Lower lobe of right lung (tissue), 2 donors: ENCODE measurements at regions not wholly inside any gene's neighbourhood (a gene's known extent, or its start where the extent isn't known, plus 50 kb on each side); places are given as distances from the start of the nearest gene placed in this dataset.
"Not testable (repeated sequence)": the region's sequence is repeated elsewhere in the genome, so short reads cannot be mapped to it uniquely, and the experiment has no call there.

Experiments used
- ATAC-seq, 2 donors: fragments of 200-7000 bp; cut with Tn5 transposase; one replicate each; pipeline ENCODE4 v1.9.1; 2020 to 2022; ENCODE audit warnings: mild to moderate bottlenecking in 2 of 2, moderate library complexity in 2 of 2
- DNase-seq: peaks from one replicate; pipeline ENCODE4 v3.0.0-alpha.2; 2020
- H3K27ac ChIP-seq: fragments of 200-600 bp; one replicate; pipeline ENCODE4 v1.8.0; 2022
- H3K27me3 ChIP-seq: fragments of 200-600 bp; one replicate; pipeline ENCODE4 v1.8.0; 2022; ENCODE audit warnings: low read depth
- H3K36me3 ChIP-seq: fragments of 200-600 bp; one replicate; pipeline ENCODE4 v1.8.0; 2022; ENCODE audit warnings: mild to moderate bottlenecking
- H3K4me1 ChIP-seq: fragments of 200-600 bp; one replicate; pipeline ENCODE4 v1.8.0; 2022
- H3K4me3 ChIP-seq: fragments of 200-600 bp; one replicate; pipeline ENCODE4 v1.8.0; 2022; ENCODE audit warnings: mild to moderate bottlenecking
- H3K9me3 ChIP-seq: fragments of 200-600 bp; one replicate; pipeline ENCODE4 v1.8.0; 2022
- intact Hi-C: fragments of 100-400 bp; cut with DNase I; formaldehyde crosslinking; loops from one replicate; pipeline ENCODE4 v1.11.0; 2022
- donor health status: DM: no; HTN: yes; CAD: no; lungs with severe emphysema.

DNA sequence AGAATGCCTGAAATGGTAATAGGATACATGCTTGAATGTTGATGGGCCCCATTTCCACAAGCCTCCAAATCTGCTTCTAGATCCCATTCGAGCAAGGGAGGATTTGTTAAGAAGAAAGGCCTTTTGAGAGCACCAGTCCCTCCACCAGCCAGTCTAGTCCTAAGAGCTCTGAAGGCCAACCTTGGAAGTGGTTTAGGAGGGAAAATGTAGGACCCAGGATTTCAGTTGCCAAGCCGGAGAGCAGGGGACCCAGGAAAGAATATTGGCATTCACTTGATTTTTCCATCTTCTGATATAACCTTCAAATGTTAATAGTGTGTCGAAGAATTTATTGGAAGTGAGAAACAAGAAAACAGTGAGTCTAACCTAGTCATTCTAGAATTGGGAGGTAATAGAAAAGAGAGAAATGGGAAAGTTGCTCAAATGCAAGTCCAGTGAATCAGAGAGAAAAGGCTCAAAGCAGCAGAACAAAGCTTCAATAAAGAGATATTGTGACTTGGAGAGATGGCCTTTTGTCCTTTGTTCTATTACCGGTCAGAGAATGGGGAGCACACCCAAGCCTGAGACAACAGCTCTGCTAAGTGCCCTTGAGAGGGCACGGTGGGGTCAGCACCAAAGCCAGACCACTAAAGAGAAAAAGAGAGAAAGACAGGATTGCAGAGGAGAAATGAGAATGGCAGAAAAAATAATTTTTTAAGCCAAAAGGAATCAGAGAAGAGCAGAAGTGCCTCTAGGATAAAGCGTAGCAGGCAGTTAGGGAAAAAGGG lies 130.0 kb downstream of the SPDYE17 start:
- ATAC-seq, DNase-seq, H3K4me3 ChIP-seq, H3K27ac ChIP-seq, H3K27me3 ChIP-seq, H3K4me1 ChIP-seq, H3K9me3 ChIP-seq, intact Hi-C loops, H3K36me3 ChIP-seq: not testable (repeated sequence)

DNA sequence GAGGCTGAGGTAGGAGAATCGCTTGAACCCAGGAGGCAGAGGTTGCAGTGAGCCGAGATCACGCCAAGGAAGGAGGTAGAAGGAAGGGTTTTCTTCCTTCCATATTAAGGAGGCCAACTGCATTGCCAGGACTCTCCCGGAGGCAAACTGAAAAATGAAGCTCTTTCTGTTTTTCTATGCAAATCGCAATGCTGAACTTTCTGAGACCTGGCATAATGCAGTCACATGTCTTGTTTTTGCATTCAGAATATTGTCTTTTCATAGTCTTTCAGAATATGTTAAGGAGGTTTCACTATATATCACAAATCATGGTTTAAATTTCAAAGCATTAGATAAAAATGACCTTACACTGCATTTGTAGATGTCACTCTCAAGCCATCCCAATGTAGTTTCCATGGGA lies 133.4 kb downstream of the SPDYE17 start:
- H3K27ac ChIP-seq, H3K36me3 ChIP-seq, H3K27me3 ChIP-seq, ATAC-seq, DNase-seq, H3K4me1 ChIP-seq, intact Hi-C loops, H3K4me3 ChIP-seq, H3K9me3 ChIP-seq: not testable (repeated sequence)

DNA sequence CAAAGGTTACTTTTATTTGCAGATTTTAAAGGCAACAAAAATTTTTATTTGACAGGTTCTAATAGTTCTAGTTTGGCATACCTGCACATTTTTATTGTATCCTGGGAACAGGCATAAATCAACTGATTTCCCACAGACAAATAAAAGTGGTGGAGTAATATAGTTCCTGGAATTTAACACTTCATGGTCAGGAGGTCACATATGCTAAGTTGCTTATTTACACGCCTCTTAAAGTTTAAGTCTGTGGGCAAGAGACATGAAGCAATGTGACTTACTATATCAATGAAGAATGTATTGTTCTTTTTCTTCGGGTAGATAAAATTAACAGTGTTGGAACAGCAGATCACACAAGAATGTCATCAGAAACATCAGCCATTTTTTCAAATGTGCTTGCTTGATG lies 135.2 kb downstream of the SPDYE17 start:
- H3K27me3 ChIP-seq, H3K4me1 ChIP-seq, intact Hi-C loops, H3K4me3 ChIP-seq, H3K36me3 ChIP-seq, DNase-seq, H3K9me3 ChIP-seq, H3K27ac ChIP-seq, ATAC-seq: not testable (repeated sequence)

DNA sequence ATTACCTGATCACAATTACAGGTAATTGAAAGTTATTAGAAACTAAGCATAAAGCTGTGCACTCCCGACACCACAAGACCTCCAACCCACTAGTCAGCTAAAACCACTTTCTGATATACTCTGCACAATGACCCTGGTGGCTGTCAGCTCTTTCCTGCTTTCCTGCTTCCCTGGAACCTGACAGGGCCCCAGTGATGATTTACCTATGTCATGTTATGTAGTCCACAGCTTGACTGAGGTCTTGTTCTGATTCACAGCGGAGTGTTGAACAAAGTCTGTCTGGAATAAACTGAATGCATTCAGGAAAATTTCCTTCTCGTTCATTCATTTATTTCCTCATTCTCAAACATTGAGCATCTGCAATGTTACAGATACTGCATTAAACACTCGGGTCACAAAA lies 136.5 kb downstream of the SPDYE17 start:
- ATAC-seq, intact Hi-C loops: not testable (repeated sequence)

DNA sequence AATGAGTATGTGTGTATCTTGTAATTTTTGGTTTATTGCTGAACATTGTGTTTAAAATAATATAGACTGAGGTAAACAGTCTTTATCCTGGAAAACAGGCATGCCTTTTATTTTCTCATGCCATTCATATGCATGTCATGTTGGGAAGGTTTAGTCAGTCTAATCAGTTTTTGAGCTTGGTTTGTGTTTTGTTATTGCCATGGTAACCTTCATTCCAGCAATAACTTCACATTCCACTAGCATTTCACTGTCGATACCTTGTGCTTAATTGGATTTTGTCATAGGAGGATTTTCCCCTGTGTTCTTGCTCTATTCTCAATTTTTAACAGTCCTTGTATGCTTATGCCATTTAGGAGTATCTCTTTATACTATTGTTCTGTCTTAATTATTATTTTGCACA lies 140.4 kb downstream of the SPDYE17 start:
- H3K27ac ChIP-seq, H3K27me3 ChIP-seq, H3K4me1 ChIP-seq, H3K36me3 ChIP-seq, DNase-seq, intact Hi-C loops, ATAC-seq, H3K4me3 ChIP-seq, H3K9me3 ChIP-seq: not testable (repeated sequence)

More for the DNA sequence above, 136.5 kb downstream of the SPDYE17 start:
- not testable (repeated sequence) for DNase-seq, H3K4me1 ChIP-seq, H3K27ac ChIP-seq, H3K27me3 ChIP-seq, H3K9me3 ChIP-seq, H3K36me3 ChIP-seq, H3K4me3 ChIP-seq

DNA sequence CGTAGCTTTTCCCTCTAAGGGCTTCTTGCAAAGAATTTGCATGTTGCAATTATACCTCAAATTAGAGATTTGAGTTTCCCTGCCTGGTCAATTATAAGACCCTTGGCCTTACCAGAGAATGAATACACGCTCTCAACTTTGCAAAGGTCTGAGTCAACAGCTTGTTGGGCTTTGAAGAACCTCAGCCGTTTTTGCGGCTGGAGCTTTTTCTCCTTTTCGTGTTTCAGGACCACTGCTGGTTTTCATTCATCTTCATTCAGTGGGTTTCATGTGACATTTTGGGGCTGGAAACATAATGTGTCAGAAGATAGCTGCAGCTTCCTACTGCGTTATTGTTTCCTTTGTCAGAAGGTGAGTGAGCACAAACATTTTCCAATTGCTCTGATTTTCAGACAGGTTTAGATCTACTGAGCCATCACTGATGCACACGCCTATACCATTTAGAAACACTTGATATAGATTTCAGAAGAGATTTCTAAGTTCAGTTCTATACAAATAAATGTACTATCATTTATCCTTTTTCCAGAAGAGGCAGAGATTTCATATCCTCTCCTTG lies 152.3 kb downstream of the SPDYE17 start:
- intact Hi-C loops = not testable (repeated sequence)

DNA sequence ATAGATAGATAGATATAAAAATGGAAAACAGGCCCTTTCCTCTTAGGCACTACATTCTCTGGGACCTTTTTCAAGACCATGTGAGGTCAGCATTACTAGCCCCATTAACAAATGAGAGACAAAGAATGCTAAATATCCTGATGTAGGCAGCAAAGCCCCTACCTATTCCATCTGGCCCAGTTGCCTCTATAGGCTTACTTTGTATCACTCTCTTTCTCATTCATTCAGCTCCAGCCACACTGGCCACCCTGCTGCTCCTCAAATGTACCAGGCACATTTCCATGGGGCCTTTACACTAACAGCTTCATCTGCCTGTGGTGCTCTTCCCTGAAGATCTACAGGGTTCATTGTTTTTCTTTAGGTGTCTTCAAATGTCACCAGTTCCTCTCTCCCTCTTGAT lies 156.4 kb downstream of the SPDYE17 start:
- H3K4me3 ChIP-seq, H3K27ac ChIP-seq, H3K9me3 ChIP-seq, H3K36me3 ChIP-seq, ATAC-seq, H3K27me3 ChIP-seq, H3K4me1 ChIP-seq, DNase-seq, intact Hi-C loops: not testable (repeated sequence)

More for the DNA sequence above, 152.3 kb downstream of the SPDYE17 start:
- not testable (repeated sequence) for H3K4me1 ChIP-seq, H3K4me3 ChIP-seq, H3K27me3 ChIP-seq, ATAC-seq, H3K36me3 ChIP-seq, DNase-seq, H3K27ac ChIP-seq, H3K9me3 ChIP-seq

DNA sequence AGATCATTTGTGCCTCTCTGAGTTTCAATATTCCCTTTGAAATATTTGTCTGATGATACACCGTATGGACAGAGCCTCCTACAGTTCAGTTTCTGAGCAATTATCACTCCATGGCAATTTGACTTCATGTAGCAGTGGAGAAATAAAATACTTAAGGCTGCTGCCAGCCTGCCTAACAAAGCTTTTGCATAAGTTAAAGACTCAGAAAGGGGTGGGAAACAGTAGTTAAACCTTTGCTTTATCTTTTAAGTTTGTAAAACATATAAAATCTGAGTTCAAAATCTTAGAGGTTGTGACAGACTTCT lies 161.7 kb downstream of the SPDYE17 start:
- intact Hi-C loops, H3K27ac ChIP-seq, ATAC-seq, H3K4me3 ChIP-seq, DNase-seq, H3K36me3 ChIP-seq, H3K4me1 ChIP-seq, H3K9me3 ChIP-seq, H3K27me3 ChIP-seq: not testable (repeated sequence)

DNA sequence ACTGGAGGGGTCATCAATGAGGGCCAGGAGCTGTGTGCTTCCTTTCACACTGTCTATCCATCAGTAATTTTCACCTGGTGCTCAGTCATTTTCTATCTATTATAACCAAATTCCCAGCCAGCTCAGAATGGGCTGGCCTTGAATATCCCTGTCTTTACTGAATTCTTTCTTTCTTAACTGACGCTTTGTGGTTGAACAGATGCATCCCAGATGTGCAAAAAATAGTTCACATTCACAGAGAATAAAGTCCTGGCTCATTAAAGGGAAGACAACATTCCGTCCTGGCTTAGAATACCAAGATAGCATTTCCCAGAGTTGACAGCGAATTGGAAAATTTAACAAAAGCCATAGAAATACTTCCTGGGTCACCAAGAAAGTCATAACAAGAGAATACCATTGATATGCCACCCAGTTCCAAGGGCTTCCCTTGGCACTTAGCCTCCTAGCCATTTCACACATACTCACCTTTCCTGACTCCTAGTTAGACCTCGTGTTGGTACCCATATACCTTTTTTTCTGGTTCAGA lies 164.7 kb downstream of the SPDYE17 start:
- intact Hi-C loops, H3K4me3 ChIP-seq, H3K9me3 ChIP-seq, H3K27me3 ChIP-seq, ATAC-seq, H3K4me1 ChIP-seq, H3K27ac ChIP-seq, H3K36me3 ChIP-seq, DNase-seq: not testable (repeated sequence)

DNA sequence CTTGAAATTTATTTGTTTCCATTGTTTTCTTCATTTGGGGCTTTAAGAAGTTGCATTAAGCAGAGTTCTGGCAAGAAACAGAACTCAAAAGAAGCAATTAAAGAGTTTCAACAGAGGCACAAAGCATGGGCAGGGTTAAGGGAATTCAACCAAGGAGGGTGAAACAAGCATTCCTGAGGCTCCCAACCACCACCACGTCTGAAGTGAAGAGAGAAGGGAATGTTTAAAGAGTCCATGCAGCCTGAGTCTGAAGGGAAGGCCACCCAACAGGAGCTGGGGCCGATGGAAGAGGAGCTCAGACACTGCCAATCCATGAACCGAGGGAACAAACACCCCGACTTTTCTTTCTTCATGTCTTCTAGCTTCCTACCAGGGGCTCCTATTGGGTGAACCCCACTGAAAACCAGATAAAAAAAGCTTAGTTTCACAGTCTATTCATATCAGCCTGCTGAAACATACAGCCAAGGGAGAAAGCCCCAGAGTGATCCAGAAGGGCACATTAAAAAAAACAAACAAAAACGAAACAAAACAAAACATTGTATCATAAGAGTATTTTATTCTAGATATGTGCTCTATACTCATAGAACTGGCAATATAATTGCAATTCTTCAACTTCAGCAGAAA lies 168.9 kb downstream of the SPDYE17 start:
- H3K4me3 ChIP-seq, H3K27me3 ChIP-seq, intact Hi-C loops, H3K36me3 ChIP-seq, H3K27ac ChIP-seq, DNase-seq, ATAC-seq, H3K4me1 ChIP-seq, H3K9me3 ChIP-seq: not testable (repeated sequence)

DNA sequence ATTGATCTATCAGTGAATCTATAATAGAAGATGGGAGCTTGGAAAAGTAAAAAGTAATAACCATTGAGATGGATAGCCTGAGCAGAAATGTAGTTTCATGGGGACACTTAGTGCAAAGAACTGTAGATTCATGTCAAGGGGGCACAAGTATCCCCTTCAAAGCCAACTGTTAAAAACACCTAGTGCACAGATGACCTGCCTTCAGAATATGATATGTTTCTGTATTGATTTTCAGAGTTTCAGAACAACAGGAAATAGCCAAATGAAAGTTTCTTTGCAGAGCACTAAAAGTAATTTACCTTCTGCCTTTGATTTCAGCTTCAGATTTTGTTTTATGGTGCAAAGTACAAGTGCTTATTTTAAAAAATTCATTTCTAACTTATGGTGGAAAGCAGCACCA lies 169.9 kb downstream of the SPDYE17 start:
- H3K4me3 ChIP-seq, H3K27me3 ChIP-seq, DNase-seq, H3K27ac ChIP-seq, H3K36me3 ChIP-seq, H3K4me1 ChIP-seq, ATAC-seq, intact Hi-C loops, H3K9me3 ChIP-seq: not testable (repeated sequence)

DNA sequence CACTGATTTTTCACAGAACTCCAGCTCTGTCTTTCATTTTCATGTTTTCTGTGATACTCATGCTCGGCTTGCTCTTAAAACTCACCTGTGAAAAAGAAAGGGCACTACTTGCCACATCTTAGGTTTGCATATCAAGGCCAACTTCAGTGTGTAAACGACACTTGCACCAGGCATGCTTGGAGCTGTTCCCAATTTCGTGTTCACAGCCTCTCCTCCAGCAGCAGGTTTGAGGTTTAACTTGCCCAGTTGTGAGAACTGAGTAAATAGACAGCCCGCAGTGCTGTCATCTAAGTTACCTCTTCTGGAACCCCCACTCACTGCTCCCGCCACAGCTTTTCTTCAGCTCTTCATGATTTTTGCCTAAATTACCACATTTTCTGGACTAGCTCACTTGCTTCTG lies 172.2 kb downstream of the SPDYE17 start:
- H3K9me3 ChIP-seq, H3K27me3 ChIP-seq, H3K4me1 ChIP-seq, H3K27ac ChIP-seq, H3K36me3 ChIP-seq, DNase-seq, intact Hi-C loops, H3K4me3 ChIP-seq: not testable (repeated sequence)
- ATAC-seq = peak in 1 of 2 donors; percentile 54

DNA sequence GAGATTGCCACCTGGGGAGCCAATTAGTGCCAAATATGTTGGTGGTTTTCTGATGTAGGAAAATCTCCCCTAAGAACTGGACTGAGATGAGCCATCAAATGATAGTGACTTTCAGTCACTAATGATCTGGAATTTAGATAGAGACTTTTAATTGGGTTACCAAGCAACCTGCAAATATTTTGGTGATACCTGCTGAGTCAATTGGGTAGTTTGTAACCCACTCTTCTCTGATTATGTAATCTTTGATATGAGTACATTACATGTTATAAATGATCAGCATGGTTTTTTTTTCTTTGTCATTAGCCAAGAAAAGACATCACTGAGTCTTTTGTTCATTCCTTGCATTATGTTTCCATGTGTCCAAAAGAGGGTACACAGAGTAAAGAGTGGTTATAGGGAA lies 177.5 kb downstream of the SPDYE17 start:
- DNase-seq, ATAC-seq, intact Hi-C loops, H3K4me1 ChIP-seq, H3K27ac ChIP-seq, H3K9me3 ChIP-seq, H3K36me3 ChIP-seq, H3K27me3 ChIP-seq, H3K4me3 ChIP-seq: not testable (repeated sequence)
